K562 (cell line): ENCODE measurements at regions not wholly inside any gene's neighbourhood (a gene's known extent, or its start where the extent isn't known, plus 50 kb on each side); places are given as distances from the start of the nearest gene placed in this dataset.

Experiments
- ATAC-seq: fragments of 200-7000 bp; cut with Tn5 transposase; 3 replicates; pipeline ENCODE4 v1.9.1; 2020; ENCODE audit warnings: moderate library complexity
- BruUV-seq: library from RNA; stranded (reverse); fragments of 400-500 nt; replicated peaks from 2 replicates; lab custom pipeline; 2021; lab: Mats Ljungman, UMichigan
- CTCF ChIA-PET: fragments of 300-600 bp; formaldehyde crosslinking; extraction: SDS; loops from one replicate; lab custom pipeline; 2021; ENCODE audit warnings: low intra/inter-chr PET ratio; lab: Yijun Ruan, JAX
- POLR2A ChIA-PET: fragments of 300-600, 350-650 bp; sonication (Branson Sonifier 250); formaldehyde crosslinking; extraction: SDS; loops from one replicate; lab custom pipeline; 2021; ENCODE audit warnings: antibody characterized with exemption, inconsistent platforms; lab: Yijun Ruan, JAX
- DNase-seq, 4 experiments: peaks; one replicate each; pipeline versions ENCODE4 v3.0.0 to v3.0.0-alpha.2; 2011 to 2018; ENCODE audit warnings: low spot score in 3 of 4, mixed read lengths in 3 of 4; ENCODE audit errors: extremely low read depth in 1 of 4
- FAIRE-seq: peaks from 2 replicates; lab custom pipeline; 2011; peaks lifted over from hg19 to GRCh38; lab: Jason Lieb, UNC
- H2AFZ ChIP-seq: 2 replicates; pipeline ENCODE4 v1.6.0; 2011; ENCODE audit warnings: low read depth, low read length, control low read depth, inconsistent platforms
- H3K27ac ChIP-seq: fragments of 200-600 bp; 3 replicates; pipeline ENCODE4 v1.8.0; 2011; ENCODE audit warnings: low read depth, mild to moderate bottlenecking, control low read depth, inconsistent platforms, low read length, moderate library complexity, mixed read lengths; ENCODE audit errors: extremely low read depth
- H3K27me3 ChIP-seq, 2 experiments: fragments of 300-600 bp in 1 of 2; 2 replicates in 1 of 2; 3 replicates in 1 of 2; pipeline versions ENCODE4 v1.6.0 to v1.8.0; 2011; ENCODE audit warnings: inconsistent platforms in 2 of 2, low read length in 2 of 2, mild to moderate bottlenecking in 1 of 2, mixed read lengths in 1 of 2, moderate library complexity in 1 of 2; ENCODE audit not compliant: control insufficient read depth in 2 of 2, insufficient read depth in 2 of 2
- H3K36me3 ChIP-seq: fragments of 300-600 bp; 3 replicates; pipeline ENCODE4 v1.8.0; 2011; ENCODE audit warnings: mild to moderate bottlenecking, low read length, inconsistent platforms; ENCODE audit not compliant: control insufficient read depth, insufficient read depth
- H3K4me1 ChIP-seq, 2 experiments: fragments of 200-600 bp in 1 of 2; replicated peaks in 1 of 2; 2 replicates in 1 of 2; 3 replicates in 1 of 2; pipeline versions ENCODE4 v1.5.1 to v1.8.0; 2011; ENCODE audit warnings: inconsistent platforms in 2 of 2, low read length in 2 of 2, mild to moderate bottlenecking in 1 of 2, mixed read lengths in 1 of 2, moderate library complexity in 1 of 2; ENCODE audit not compliant: control insufficient read depth in 2 of 2, insufficient read depth in 2 of 2
- H3K4me2 ChIP-seq: 2 replicates; pipeline ENCODE4 v1.6.1; 2011; ENCODE audit warnings: low read length, control low read depth, inconsistent platforms, mixed read lengths; ENCODE audit not compliant: insufficient read depth
- H3K4me3 ChIP-seq: fragments of 200-600 bp; sonication (generic), shearing (Covaris generic); 2 replicates; pipeline ENCODE4 v1.5.1; 2016; ENCODE audit warnings: control low read depth, inconsistent platforms
- H3K79me2 ChIP-seq: fragments of 200-600 bp; 3 replicates; pipeline ENCODE4 v1.8.0; 2011; ENCODE audit warnings: low read length, inconsistent platforms; ENCODE audit not compliant: control insufficient read depth, insufficient read depth
- H3K9ac ChIP-seq, 2 experiments: 2 replicates each; pipeline versions ENCODE4 v1.6.0 to v1.6.1; 2011; ENCODE audit warnings: low read depth in 2 of 2, low read length in 2 of 2, control low read depth in 1 of 2, inconsistent platforms in 1 of 2, mild to moderate bottlenecking in 1 of 2, mixed read lengths in 1 of 2; ENCODE audit not compliant: insufficient read depth in 1 of 2
- H3K9me1 ChIP-seq: one replicate; pipeline ENCODE4 v1.6.0; 2011; ENCODE audit warnings: inconsistent platforms, mild to moderate bottlenecking, low read length, moderate library complexity; ENCODE audit not compliant: control insufficient read depth, insufficient read depth
- H3K9me3 ChIP-seq: replicated peaks from 2 replicates; pipeline ENCODE4 v1.5.1; 2011; ENCODE audit warnings: low read depth, low read length, inconsistent platforms; ENCODE audit not compliant: control insufficient read depth, insufficient read depth
- H4K20me1 ChIP-seq: replicated peaks from 2 replicates; pipeline ENCODE4 v1.6.1; 2011; ENCODE audit warnings: low read length, inconsistent platforms, mixed read lengths; ENCODE audit not compliant: control insufficient read depth, insufficient read depth
- BMI1 ChIP-seq: fragments of 150-350 bp; IDR thresholded peaks from 2 replicates; pipeline ENCODE4 v1.6.1; 2014; ENCODE audit warnings: low read length
- CTCF ChIP-seq, 3 experiments: IDR thresholded peaks in 2 of 3; conservative IDR thresholded peaks in 1 of 3; 2 replicates each; pipeline ENCODE4 v1.5.1; 2011 to 2012; ENCODE audit warnings: low read length in 3 of 3, mild to moderate bottlenecking in 3 of 3, control low read depth in 2 of 3, improper control_type of control experiment in 1 of 3, inconsistent platforms in 1 of 3, low read depth in 1 of 3, mixed read lengths in 1 of 3, moderate library complexity in 1 of 3; ENCODE audit not compliant: insufficient read depth in 2 of 3
- ETV5 ChIP-seq: sonication (generic); formaldehyde crosslinking; IDR thresholded peaks from 2 replicates; pipeline ENCODE4 v1.4.0; 2020; ENCODE audit warnings: low read depth, mild to moderate bottlenecking, missing genetic modification reagents
- GTF2A2 ChIP-seq: IDR thresholded peaks from 2 replicates; pipeline ENCODE4 v1.6.1; 2016; ENCODE audit warnings: mild to moderate bottlenecking, missing genetic modification characterization, missing compliant biosample characterization
- SREBF1 ChIP-seq: fragments of 150-350 bp; IDR thresholded peaks from 2 replicates; pipeline ENCODE4 v1.6.1; 2014; ENCODE audit warnings: antibody characterized with exemption, low read depth, low read length, borderline replicate concordance
- ZBTB1 ChIP-seq: sonication (generic); formaldehyde crosslinking; IDR thresholded peaks from 2 replicates; pipeline ENCODE4 v1.8.1; 2023; ENCODE audit warnings: missing genetic modification reagents, low read depth, mild to moderate bottlenecking, borderline replicate concordance
- ZNF41 ChIP-seq: fragments of 250-450 bp; sonication (Bioruptor Pico); conservative IDR thresholded peaks from 2 replicates; pipeline ENCODE4 v1.4.0; 2020; ENCODE audit warnings: mild to moderate bottlenecking
- WGBS: fragments of 100-300 bp; shearing (Covaris generic); methylation state at CpG from one replicate; pipeline ENCODE4 v1.1.6; 2016; ENCODE audit warnings: low coverage, mixed read lengths; ENCODE audit not compliant: insufficient coverage; ENCODE audit errors: missing lambda C conversion rate; 5-methylcytosine and 5-hydroxymethylcytosine counted together
- in situ Hi-C: fragments of 300-500 bp; cut with MboI; formaldehyde crosslinking; loops from 4 replicates; pipeline ENCODE4 v1.15.0; 2018; ENCODE audit warnings: inconsistent platforms, mixed read lengths
- intact Hi-C: fragments of 100-400 bp; cut with micrococcal nuclease; formaldehyde crosslinking; loops from 2 replicates; pipeline ENCODE4 v1.14.2; 2022
- TF ChIP-seq, protein P1 (sequence below): fragments of 450-650 bp; IDR thresholded peaks from 2 replicates; pipeline ENCODE4 v1.6.1; 2016; ENCODE audit warnings: low read depth, mild to moderate bottlenecking, moderate library complexity
- TF ChIP-seq, protein P2 (sequence below): sonication (generic); formaldehyde crosslinking; IDR thresholded peaks from 2 replicates; pipeline ENCODE4 v1.8.0; 2022; ENCODE audit warnings: mild to moderate bottlenecking, missing genetic modification reagents
- TF ChIP-seq, protein P3 (sequence below): fragments of 450-650 bp; formaldehyde crosslinking; IDR thresholded peaks from 2 replicates; pipeline ENCODE4 v1.4.0; 2020; ENCODE audit warnings: mild to moderate bottlenecking, moderate library complexity

- no TSS peak for BruUV-seq
- TF ChIP-seq, protein P1, sequence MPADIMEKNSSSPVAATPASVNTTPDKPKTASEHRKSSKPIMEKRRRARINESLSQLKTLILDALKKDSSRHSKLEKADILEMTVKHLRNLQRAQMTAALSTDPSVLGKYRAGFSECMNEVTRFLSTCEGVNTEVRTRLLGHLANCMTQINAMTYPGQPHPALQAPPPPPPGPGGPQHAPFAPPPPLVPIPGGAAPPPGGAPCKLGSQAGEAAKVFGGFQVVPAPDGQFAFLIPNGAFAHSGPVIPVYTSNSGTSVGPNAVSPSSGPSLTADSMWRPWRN, result no peak
- no peak for TF ChIP-seq SREBF1
- TF ChIP-seq, protein P2, sequence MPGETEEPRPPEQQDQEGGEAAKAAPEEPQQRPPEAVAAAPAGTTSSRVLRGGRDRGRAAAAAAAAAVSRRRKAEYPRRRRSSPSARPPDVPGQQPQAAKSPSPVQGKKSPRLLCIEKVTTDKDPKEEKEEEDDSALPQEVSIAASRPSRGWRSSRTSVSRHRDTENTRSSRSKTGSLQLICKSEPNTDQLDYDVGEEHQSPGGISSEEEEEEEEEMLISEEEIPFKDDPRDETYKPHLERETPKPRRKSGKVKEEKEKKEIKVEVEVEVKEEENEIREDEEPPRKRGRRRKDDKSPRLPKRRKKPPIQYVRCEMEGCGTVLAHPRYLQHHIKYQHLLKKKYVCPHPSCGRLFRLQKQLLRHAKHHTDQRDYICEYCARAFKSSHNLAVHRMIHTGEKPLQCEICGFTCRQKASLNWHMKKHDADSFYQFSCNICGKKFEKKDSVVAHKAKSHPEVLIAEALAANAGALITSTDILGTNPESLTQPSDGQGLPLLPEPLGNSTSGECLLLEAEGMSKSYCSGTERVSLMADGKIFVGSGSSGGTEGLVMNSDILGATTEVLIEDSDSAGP, result no peak
- TF ChIP-seq GTF2A2 (tag), result no peak
- no peak for TF ChIP-seq ETV5
- TF ChIP-seq, protein P3, sequence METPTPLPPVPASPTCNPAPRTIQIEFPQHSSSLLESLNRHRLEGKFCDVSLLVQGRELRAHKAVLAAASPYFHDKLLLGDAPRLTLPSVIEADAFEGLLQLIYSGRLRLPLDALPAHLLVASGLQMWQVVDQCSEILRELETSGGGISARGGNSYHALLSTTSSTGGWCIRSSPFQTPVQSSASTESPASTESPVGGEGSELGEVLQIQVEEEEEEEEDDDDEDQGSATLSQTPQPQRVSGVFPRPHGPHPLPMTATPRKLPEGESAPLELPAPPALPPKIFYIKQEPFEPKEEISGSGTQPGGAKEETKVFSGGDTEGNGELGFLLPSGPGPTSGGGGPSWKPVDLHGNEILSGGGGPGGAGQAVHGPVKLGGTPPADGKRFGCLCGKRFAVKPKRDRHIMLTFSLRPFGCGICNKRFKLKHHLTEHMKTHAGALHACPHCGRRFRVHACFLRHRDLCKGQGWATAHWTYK (CRISPR knock-in tag), result no peak
- no peak for TF ChIP-seq BMI1
- TF ChIP-seq CTCF (IDR thresholded peaks at IDR 0.05 in 2 of 3, conservative IDR thresholded peaks at IDR 0.05 in 1 of 3; ENCODE audit: insufficient read depth in 2 of 3, low read depth in 1 of 3, low read length in 3 of 3), result no peak
- no peak for TF ChIP-seq ZNF41 (CRISPR knock-in tag)
- TF ChIP-seq ZBTB1 (CRISPR knock-in tag), result no peak
- no peak for FAIRE-seq
- H3K4me1 ChIP-seq, result no peaks in the 10 kb centered on the region
- no peaks in the 10 kb centered on the region; the same call in 1 of the 2 replicates for H3K9me3 ChIP-seq
- POLR2A ChIA-PET, result no interaction called here
- ATAC-seq, result no peak
- CTCF ChIA-PET, result no interaction called here
- H3K36me3 ChIP-seq, result no peaks in the 10 kb centered on the region
- H3K79me2 ChIP-seq, result no peaks in the 10 kb centered on the region
- H2AFZ ChIP-seq, result no peak overlapping the region
- no peaks in the 10 kb centered on the region for H3K27me3 ChIP-seq
- intact Hi-C loops (no loop called here), in situ Hi-C loops (no loop called here)
- no peaks in the 10 kb centered on the region for H4K20me1 ChIP-seq
- 0% methylated on average over 1 of the region's 1 CpG for WGBS
- DNase-seq, result no peak
- H3K4me2 ChIP-seq, result no peak overlapping the region
- no peak overlapping the region for H3K4me3 ChIP-seq
- H3K9ac ChIP-seq, result no peak overlapping the region
- H3K9me1 ChIP-seq, result no peaks in the 10 kb centered on the region
- H3K27ac ChIP-seq, result no peak overlapping the region
These were observed 150.4 kb downstream of the PPP1R3A start for GRCh38 chr7:113768387-113768786.
